ENCODE measurements at regions not wholly inside any gene's neighbourhood (a gene's known extent, or its start where the extent isn't known, plus 50 kb on each side); places are given as distances from the start of the nearest gene placed in this dataset.

DNA sequence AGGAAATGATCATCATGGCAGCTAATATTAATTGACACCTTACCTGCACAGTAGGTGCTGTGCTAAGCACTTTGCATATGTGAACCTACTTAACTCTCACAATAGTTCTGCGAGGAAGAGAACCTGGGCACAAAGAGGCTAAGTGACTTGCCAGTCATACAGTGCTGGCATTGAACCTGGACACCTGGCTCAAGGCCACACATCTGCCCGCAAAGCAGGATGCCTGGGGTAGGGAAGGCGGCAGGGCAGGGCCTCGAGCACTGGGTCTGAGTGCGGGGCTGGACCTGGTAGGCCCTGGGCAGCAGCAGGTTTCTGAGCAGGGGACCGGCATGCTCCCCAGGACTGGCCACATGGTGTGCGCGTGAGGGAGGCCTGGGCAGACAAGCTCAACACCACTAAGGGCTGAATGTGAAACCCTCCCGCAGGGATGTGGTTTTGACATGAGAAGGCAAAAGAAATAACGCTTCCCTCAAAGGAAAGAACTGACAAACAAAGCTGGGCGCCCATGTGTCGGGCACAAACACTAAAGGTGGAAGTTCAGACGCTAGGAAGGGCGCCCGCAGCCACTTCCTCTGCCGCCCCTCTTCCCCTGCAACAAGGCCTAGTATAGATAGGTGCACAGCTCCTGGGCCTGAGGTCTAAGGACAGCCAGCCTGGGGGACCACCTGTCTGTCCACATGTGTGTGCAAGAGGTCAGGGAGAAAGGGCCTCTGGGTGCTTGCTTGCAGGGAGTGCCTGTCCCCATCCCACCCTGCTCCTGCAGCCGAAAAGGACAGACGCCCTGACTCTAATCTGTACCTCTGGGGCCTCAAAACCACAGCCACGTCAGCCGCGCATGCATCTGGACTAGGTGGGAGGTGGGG lies 92.5 kb downstream of the ZFP36L2 start:
- H3K27ac ChIP-seq (ENCODE audit: low read length): no peak overlapping the region
- H3K9ac ChIP-seq (ENCODE audit: low read length in 2 of 2): no peak overlapping the region
- H3K9me3 ChIP-seq (ENCODE audit: control insufficient read depth in 2 of 2, low read length in 2 of 2): no peaks in the 10 kb centered on the region
- H3K4me1 ChIP-seq (ENCODE audit: control insufficient read depth, insufficient read depth, low read length): peaks cover 25% of the 10 kb centered on the region
- H3K36me3 ChIP-seq (ENCODE audit: control insufficient read depth in 2 of 2, insufficient read depth in 2 of 2, low read length in 2 of 2): no peaks in the 10 kb centered on the region
- no peak overlapping the region for H3K4me3 ChIP-seq (ENCODE audit: low read length in 2 of 2)
- no peaks in the 10 kb centered on the region for H3K27me3 ChIP-seq (ENCODE audit: control insufficient read depth in 1 of 2, insufficient read depth in 2 of 2, low read length in 2 of 2)

DNA sequence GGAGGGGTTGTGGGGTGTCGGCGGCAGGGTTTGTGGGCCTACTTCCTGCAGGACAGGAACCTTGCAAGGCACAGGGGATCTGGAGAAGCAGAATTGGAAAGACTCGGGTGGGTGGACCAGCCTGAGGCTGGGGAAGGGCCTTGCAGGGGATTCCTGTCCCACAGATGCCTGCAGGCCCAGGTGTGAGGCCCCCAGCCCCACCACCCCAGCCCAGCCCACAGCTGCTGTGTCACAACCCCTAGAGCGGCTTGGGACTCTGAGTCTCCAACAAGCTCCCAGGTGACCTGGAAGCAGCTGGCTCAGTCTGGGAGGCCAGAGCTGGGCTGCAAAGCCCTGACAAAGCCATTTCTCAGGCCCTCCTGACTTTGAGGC lies 93.1 kb downstream of the ZFP36L2 start:
- H3K36me3 ChIP-seq (ENCODE audit: control insufficient read depth in 2 of 2, insufficient read depth in 2 of 2, low read length in 2 of 2): no peaks in the 10 kb centered on the region
- no peaks in the 10 kb centered on the region for H3K27me3 ChIP-seq (ENCODE audit: control insufficient read depth in 1 of 2, insufficient read depth in 2 of 2, low read length in 2 of 2)
- peaks cover 25% of the 10 kb centered on the region for H3K4me1 ChIP-seq (ENCODE audit: control insufficient read depth, insufficient read depth, low read length)
- no peak overlapping the region for H3K4me3 ChIP-seq (ENCODE audit: low read length in 2 of 2)
- no peak overlapping the region for H3K27ac ChIP-seq (ENCODE audit: low read length)
- no peaks in the 10 kb centered on the region for H3K9me3 ChIP-seq (ENCODE audit: control insufficient read depth in 2 of 2, low read length in 2 of 2)
- no peak overlapping the region for H3K9ac ChIP-seq (ENCODE audit: low read length in 2 of 2)

DNA sequence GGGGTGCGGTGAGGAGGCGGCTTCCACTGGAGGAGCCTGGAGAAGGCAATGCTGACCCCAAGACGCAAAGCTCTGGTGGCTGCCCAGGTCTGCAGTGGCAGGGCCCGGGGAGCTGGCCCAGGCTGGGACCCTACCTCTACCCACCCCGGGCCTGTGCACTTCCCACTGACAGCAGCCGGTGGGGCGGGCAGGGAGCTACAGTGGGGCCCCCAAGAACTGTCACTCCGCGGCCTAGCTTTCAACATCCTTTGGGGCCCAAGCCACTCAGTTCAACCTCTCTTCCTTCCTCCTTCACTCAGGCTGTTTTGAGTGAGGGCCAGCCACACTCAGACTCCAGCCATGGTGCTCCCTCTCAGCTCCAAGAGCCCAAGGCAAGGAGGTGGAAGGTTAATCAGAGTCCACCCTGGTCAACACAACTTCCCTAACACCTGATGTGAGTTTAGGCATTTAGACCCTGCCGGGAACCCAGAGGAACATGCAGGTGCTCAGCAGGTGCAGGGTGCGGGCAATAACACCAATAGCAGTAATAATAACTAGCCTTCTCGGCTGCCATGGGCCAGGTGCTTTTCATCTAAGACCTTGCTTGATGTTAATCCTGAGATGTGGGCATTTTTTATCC lies 93.6 kb downstream of the ZFP36L2 start:
- Histone ChIP-seq H3K9ac (ENCODE audit: low read length in 2 of 2) (no peak overlapping the region), H3K27ac (ENCODE audit: low read length) (no peak overlapping the region), H3K27me3 (ENCODE audit: control insufficient read depth in 1 of 2, insufficient read depth in 2 of 2, low read length in 2 of 2) (no peaks in the 10 kb centered on the region), H3K4me3 (ENCODE audit: low read length in 2 of 2) (no peak overlapping the region), H3K36me3 (ENCODE audit: control insufficient read depth in 2 of 2, insufficient read depth in 2 of 2, low read length in 2 of 2) (no peaks in the 10 kb centered on the region), H3K9me3 (ENCODE audit: control insufficient read depth in 2 of 2, low read length in 2 of 2) (no peaks in the 10 kb centered on the region), H3K4me1 (ENCODE audit: control insufficient read depth, insufficient read depth, low read length) (peaks cover 25% of the 10 kb centered on the region)

- no peaks in the 10 kb centered on the region for H3K36me3 ChIP-seq (ENCODE audit: control insufficient read depth in 2 of 2, insufficient read depth in 2 of 2, low read length in 2 of 2)
- H3K4me1 ChIP-seq (ENCODE audit: control insufficient read depth, insufficient read depth, low read length): peaks cover 25% of the 10 kb centered on the region
- H3K9ac ChIP-seq (ENCODE audit: low read length in 2 of 2): no peak overlapping the region
- H3K4me3 ChIP-seq (ENCODE audit: low read length in 2 of 2): no peak overlapping the region
- H3K27me3 ChIP-seq (ENCODE audit: control insufficient read depth in 1 of 2, insufficient read depth in 2 of 2, low read length in 2 of 2): no peaks in the 10 kb centered on the region
- no peaks in the 10 kb centered on the region for H3K9me3 ChIP-seq (ENCODE audit: control insufficient read depth in 2 of 2, low read length in 2 of 2)
- no peak overlapping the region for H3K27ac ChIP-seq (ENCODE audit: low read length)
These were observed 94.3 kb downstream of the ZFP36L2 start for GRCh38 chr2:43131890-43132682.

- H3K36me3 ChIP-seq (ENCODE audit: control insufficient read depth in 2 of 2, insufficient read depth in 2 of 2, low read length in 2 of 2): no peaks in the 10 kb centered on the region
- no peak overlapping the region for H3K9ac ChIP-seq (ENCODE audit: low read length in 2 of 2)
- H3K27me3 ChIP-seq (ENCODE audit: control insufficient read depth in 1 of 2, insufficient read depth in 2 of 2, low read length in 2 of 2): no peaks in the 10 kb centered on the region
- H3K9me3 ChIP-seq (ENCODE audit: control insufficient read depth in 2 of 2, low read length in 2 of 2): no peaks in the 10 kb centered on the region
- H3K27ac ChIP-seq (ENCODE audit: low read length): no peak overlapping the region
- H3K4me3 ChIP-seq (ENCODE audit: low read length in 2 of 2): no peak overlapping the region
- H3K4me1 ChIP-seq (ENCODE audit: control insufficient read depth, insufficient read depth, low read length): peaks cover 25% of the 10 kb centered on the region
These were observed 95.1 kb downstream of the ZFP36L2 start for GRCh38 chr2:43131051-43131889.

DNA sequence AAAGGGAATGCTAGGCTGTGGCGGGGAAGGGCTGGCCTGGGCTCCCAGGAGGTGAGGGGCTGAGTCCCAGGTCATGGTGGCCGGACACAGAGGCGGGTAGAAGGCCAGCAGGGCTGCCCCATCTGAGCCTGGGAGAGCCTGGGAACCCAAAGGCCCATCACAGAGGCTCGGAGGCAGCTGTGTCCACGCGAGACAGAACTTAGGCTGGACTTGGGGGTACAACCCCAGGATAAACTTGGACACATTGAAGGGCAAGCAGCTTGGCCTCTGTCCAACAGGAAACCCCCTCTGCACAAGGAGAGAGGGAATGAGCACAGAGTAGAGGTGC lies 95.9 kb downstream of the ZFP36L2 start:
- Histone ChIP-seq H3K9ac (ENCODE audit: low read length in 2 of 2) (no peak overlapping the region), H3K4me1 (ENCODE audit: control insufficient read depth, insufficient read depth, low read length) (peaks cover 23% of the 10 kb centered on the region)

DNA sequence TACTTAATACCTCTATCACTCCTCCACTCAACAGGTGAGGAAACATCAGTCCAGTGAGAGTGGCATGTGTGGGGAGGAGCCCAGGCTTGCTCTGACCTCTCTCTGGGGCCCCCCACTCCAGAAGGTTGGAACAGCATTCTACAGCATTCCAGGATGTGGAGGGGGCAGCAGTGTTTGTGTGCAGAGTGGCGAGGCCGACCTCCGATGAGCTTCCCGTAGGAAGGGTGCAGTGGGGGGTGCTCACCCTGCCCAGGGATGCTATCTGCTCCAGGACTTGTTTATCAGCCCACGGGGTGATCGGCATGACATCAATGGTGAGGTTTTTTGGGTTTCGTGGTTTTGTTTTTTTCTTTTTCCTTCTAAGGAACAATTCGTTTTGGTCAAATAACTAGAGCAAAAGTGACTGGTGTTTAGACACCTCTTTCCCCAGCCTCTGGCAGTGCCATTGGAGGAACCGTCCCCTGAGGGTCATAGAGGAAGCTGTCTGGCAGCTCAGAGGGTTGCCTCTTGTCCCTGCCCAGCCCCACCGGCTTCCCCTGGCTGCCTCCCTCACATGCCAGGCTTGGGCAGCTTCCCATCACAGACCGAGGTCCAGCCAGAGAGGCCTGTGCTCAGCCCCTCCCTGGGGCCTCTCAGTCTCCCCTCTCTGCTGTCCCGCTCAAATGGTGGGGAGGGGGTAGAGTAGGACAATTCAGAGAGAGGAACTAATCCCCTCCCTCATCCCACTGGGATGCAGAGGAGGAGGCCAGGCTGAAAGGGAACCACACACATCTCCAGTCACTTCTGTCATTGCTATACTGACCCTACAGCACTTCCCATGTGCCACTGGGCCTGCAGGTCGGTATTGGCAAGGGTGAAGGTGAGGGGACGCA lies 96.5 kb downstream of the ZFP36L2 start:
- no peaks in the 10 kb centered on the region for H3K27me3 ChIP-seq (ENCODE audit: control insufficient read depth in 1 of 2, insufficient read depth in 2 of 2, low read length in 2 of 2)
- no peak overlapping the region for H3K4me3 ChIP-seq (ENCODE audit: low read length in 2 of 2)
- peaks cover 22% of the 10 kb centered on the region for H3K4me1 ChIP-seq (ENCODE audit: control insufficient read depth, insufficient read depth, low read length)
- no peak overlapping the region for H3K27ac ChIP-seq (ENCODE audit: low read length)
- H3K9me3 ChIP-seq (ENCODE audit: control insufficient read depth in 2 of 2, low read length in 2 of 2): no peaks in the 10 kb centered on the region
- H3K9ac ChIP-seq (ENCODE audit: low read length in 2 of 2): no peak overlapping the region
- no peaks in the 10 kb centered on the region for H3K36me3 ChIP-seq (ENCODE audit: control insufficient read depth in 2 of 2, insufficient read depth in 2 of 2, low read length in 2 of 2)

More for the DNA sequence above, 95.9 kb downstream of the ZFP36L2 start:
- Histone ChIP-seq H3K9me3 (ENCODE audit: control insufficient read depth in 2 of 2, low read length in 2 of 2) (no peaks in the 10 kb centered on the region), H3K36me3 (ENCODE audit: control insufficient read depth in 2 of 2, insufficient read depth in 2 of 2, low read length in 2 of 2) (no peaks in the 10 kb centered on the region), H3K27ac (ENCODE audit: low read length) (no peak overlapping the region), H3K4me3 (ENCODE audit: low read length in 2 of 2) (no peak overlapping the region), H3K27me3 (ENCODE audit: control insufficient read depth in 1 of 2, insufficient read depth in 2 of 2, low read length in 2 of 2) (no peaks in the 10 kb centered on the region)

DNA sequence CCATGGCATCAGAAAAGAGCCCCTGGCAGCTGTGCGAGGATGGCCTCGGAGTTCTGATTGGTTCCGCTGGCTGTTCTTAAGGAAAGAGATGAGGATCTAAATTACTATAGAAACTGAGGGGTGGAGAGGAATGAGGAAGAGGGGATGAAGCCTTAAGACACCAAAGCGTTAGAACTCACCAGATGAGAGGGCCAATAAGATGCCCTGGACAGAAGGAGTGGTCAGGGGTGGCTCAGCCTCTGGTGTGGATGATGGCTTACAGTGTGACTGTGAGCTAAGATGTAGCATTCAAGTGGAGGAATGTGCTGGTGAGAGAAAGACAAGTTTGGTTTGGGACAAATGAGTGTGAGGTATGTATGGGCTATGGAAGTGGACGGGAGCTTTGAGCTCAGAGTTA lies 97.8 kb downstream of the ZFP36L2 start:
- Histone ChIP-seq H3K9me3 (ENCODE audit: control insufficient read depth in 2 of 2, low read length in 2 of 2) (no peaks in the 10 kb centered on the region), H3K27me3 (ENCODE audit: control insufficient read depth in 1 of 2, insufficient read depth in 2 of 2, low read length in 2 of 2) (no peaks in the 10 kb centered on the region), H3K4me3 (ENCODE audit: low read length in 2 of 2) (no peak overlapping the region), H3K36me3 (ENCODE audit: control insufficient read depth in 2 of 2, insufficient read depth in 2 of 2, low read length in 2 of 2) (no peaks in the 10 kb centered on the region), H3K4me1 (ENCODE audit: control insufficient read depth, insufficient read depth, low read length) (peaks cover 20% of the 10 kb centered on the region), H3K9ac (ENCODE audit: low read length in 2 of 2) (no peak overlapping the region), H3K27ac (ENCODE audit: low read length) (no peak overlapping the region)

DNA sequence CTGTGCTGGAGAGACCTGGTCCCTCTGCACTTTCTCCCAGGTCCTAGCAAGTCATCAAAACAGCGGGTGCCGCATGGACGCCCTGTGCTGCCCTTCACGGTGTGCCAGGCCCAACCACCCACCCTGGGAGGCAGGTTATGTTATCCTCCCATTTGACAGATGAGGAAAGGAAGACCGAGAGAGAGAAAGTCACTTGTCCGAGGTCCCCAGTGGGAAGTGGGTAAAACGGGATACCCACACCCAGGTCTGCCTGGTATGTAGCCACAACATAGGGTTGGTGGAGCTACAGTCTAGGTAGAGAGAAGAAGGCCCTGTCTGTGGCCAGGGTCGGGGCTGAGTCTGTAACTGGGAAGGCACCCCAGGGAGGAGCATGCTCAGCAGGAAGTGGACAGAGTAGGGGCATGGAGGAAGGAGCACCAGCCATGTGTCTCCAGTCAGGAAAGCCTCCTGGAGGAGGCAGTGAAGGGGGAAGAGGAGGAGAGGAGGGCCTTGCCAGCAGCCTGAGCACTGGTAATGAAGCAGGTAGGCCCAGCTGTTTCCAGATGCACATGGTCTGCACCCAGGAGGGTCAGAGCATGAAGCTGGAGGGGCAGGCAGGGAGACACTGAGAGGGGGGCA lies 98.4 kb downstream of the ZFP36L2 start:
- H3K4me3 ChIP-seq (ENCODE audit: low read length in 2 of 2): no peak overlapping the region
- peaks cover 20% of the 10 kb centered on the region for H3K4me1 ChIP-seq (ENCODE audit: control insufficient read depth, insufficient read depth, low read length)
- no peaks in the 10 kb centered on the region for H3K36me3 ChIP-seq (ENCODE audit: control insufficient read depth in 2 of 2, insufficient read depth in 2 of 2, low read length in 2 of 2)
- H3K27ac ChIP-seq (ENCODE audit: low read length): no peak overlapping the region
- H3K27me3 ChIP-seq (ENCODE audit: control insufficient read depth in 1 of 2, insufficient read depth in 2 of 2, low read length in 2 of 2): no peaks in the 10 kb centered on the region
- no peak overlapping the region for H3K9ac ChIP-seq (ENCODE audit: low read length in 2 of 2)
- no peaks in the 10 kb centered on the region for H3K9me3 ChIP-seq (ENCODE audit: control insufficient read depth in 2 of 2, low read length in 2 of 2)
